ENCODE measurements at regions not wholly inside any gene's neighbourhood (a gene's known extent, or its start where the extent isn't known, plus 50 kb on each side); places are given as distances from the start of the nearest gene placed in this dataset.

GRCh38 chr5:40315126-40315525, 364.6 kb upstream of the PTGER4 start:
- Histone ChIP-seq H3K23ac (ENCODE audit: insufficient read length, low read depth, low read length) (no peak overlapping the region), H3K4me1 (ENCODE audit: insufficient read depth, low read length) (no peaks in the 10 kb centered on the region), H3T11ph (ENCODE audit: low read length) (no peak overlapping the region), H4K8ac (replicated peaks; ENCODE audit: insufficient read length, low read depth, low read length) (no peak overlapping the region), H2AFZ (ENCODE audit: low read length) (no peak overlapping the region), H3K18ac (ENCODE audit: insufficient read length, low read depth, low read length) (no peak overlapping the region), H2BK15ac (ENCODE audit: low read depth, low read length) (no peak overlapping the region), H4K20me1 (ENCODE audit: control insufficient read depth, insufficient read depth, insufficient read length) (no peaks in the 10 kb centered on the region), H2BK12ac (ENCODE audit: insufficient read length, low read depth, low read length) (no peak overlapping the region), H4K5ac (ENCODE audit: insufficient read length, low read depth, low read length) (no peak overlapping the region), H3K9ac (ENCODE audit: extremely low read depth, insufficient read length, low read length) (no peak overlapping the region), H3K79me1 (ENCODE audit: insufficient read depth, low read depth, low read length, poor library complexity, severe bottlenecking) (no peaks in the 10 kb centered on the region), H3K4me2 (ENCODE audit: insufficient read depth, insufficient read length, low read length) (no peak overlapping the region), H2BK5ac (ENCODE audit: insufficient read length, low read length) (no peak overlapping the region), H3K27me3 (ENCODE audit: insufficient read depth, low read length) (no peaks in the 10 kb centered on the region), H2BK120ac (ENCODE audit: low read depth, low read length, poor library complexity, severe bottlenecking) (no peak overlapping the region), H2AK5ac (ENCODE audit: insufficient read length, low read length) (no peak overlapping the region), H4K91ac (ENCODE audit: insufficient read length, low read depth, low read length) (no peak overlapping the region), H3K23me2 (ENCODE audit: insufficient read length, low read depth, low read length, poor library complexity, severe bottlenecking) (no peaks in the 10 kb centered on the region), H3K79me2 (ENCODE audit: insufficient read depth, low read length) (no peaks in the 10 kb centered on the region), H3K27ac (ENCODE audit: insufficient read length, low read depth, low read length) (no peak overlapping the region), H2BK20ac (ENCODE audit: low read depth, low read length, poor library complexity, severe bottlenecking) (no peak overlapping the region), H3K9me3 (ENCODE audit: control insufficient read depth, low read depth, low read length) (no peaks in the 10 kb centered on the region), H3K14ac (ENCODE audit: insufficient read depth, low read length) (no peak overlapping the region), H3K4ac (ENCODE audit: low read depth, low read length) (no peak overlapping the region), H3K56ac (ENCODE audit: insufficient read length, low read depth, low read length) (no peak overlapping the region)
- Mint-ChIP-seq H3K4me3 (no peak overlapping the region), H3K4me1 (peaks cover 2 to 13% of the 10 kb centered on the region in 2 experiments), H3K36me3 (ENCODE audit: insufficient read depth in 1 of 3, low read depth in 3 of 3) (no peaks in the 10 kb centered on the region), H3K27ac (no peak overlapping the region), H3K27me3 (ENCODE audit: low read depth) (no peaks in the 10 kb centered on the region), H3K9me3 (no peaks in the 10 kb centered on the region)
- TF ChIP-seq, protein P1, sequence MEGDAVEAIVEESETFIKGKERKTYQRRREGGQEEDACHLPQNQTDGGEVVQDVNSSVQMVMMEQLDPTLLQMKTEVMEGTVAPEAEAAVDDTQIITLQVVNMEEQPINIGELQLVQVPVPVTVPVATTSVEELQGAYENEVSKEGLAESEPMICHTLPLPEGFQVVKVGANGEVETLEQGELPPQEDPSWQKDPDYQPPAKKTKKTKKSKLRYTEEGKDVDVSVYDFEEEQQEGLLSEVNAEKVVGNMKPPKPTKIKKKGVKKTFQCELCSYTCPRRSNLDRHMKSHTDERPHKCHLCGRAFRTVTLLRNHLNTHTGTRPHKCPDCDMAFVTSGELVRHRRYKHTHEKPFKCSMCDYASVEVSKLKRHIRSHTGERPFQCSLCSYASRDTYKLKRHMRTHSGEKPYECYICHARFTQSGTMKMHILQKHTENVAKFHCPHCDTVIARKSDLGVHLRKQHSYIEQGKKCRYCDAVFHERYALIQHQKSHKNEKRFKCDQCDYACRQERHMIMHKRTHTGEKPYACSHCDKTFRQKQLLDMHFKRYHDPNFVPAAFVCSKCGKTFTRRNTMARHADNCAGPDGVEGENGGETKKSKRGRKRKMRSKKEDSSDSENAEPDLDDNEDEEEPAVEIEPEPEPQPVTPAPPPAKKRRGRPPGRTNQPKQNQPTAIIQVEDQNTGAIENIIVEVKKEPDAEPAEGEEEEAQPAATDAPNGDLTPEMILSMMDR (conservative IDR thresholded peaks at IDR 0.05), result no peak
- DNase-seq, result no peak
- no CpG with 5 or more reads among the region's 1 CpG for WGBS (ENCODE audit: extremely low coverage, insufficient read length, low lambda C conversion rate)

All from H9 (cell line).